BLaER1 treated with 17β-estradiol and CSF1 and Interleukin-3, amounts not matched to agents 10 nM and 100 nM (cell line): ENCODE measurements at regions not wholly inside any gene's neighbourhood (a gene's known extent, or its start where the extent isn't known, plus 50 kb on each side); places are given as distances from the start of the nearest gene placed in this dataset.
A peak's percentile ranks its signal among the peaks of the same experiment; 100 is the strongest.

Experiments
- H3K27ac ChIP-seq, 11 experiments: shearing (Covaris generic); formaldehyde crosslinking; 2 replicates each; pipeline ENCODE4 v1.8.1; 2022
- H3K27me3 ChIP-seq, 11 experiments: shearing (Covaris generic); formaldehyde crosslinking; 2 replicates each; pipeline ENCODE4 v1.8.1; 2022
- H3K36me3 ChIP-seq, 11 experiments: shearing (Covaris generic); formaldehyde crosslinking; 2 replicates each; pipeline ENCODE4 v1.8.1; 2022
- H3K4me1 ChIP-seq, 10 experiments: shearing (Covaris generic); formaldehyde crosslinking; 2 replicates each; pipeline ENCODE4 v1.8.1; 2022
- H3K4me2 ChIP-seq, 11 experiments: shearing (Covaris generic); formaldehyde crosslinking; 2 replicates each; pipeline ENCODE4 v1.8.1; 2022
- H3K4me3 ChIP-seq, 10 experiments: shearing (Covaris generic); formaldehyde crosslinking; 2 replicates each; pipeline ENCODE4 v1.8.1; 2022
- H3K9ac ChIP-seq, 11 experiments: shearing (Covaris generic); formaldehyde crosslinking; 2 replicates each; pipeline ENCODE4 v1.8.1; 2022
- H3K9me3 ChIP-seq, 11 experiments: shearing (Covaris generic); formaldehyde crosslinking; replicated peaks in 1 of 11; 2 replicates each; pipeline ENCODE4 v1.8.1; 2022
- H4K20me1 ChIP-seq, 11 experiments: shearing (Covaris generic); formaldehyde crosslinking; 2 replicates each; pipeline ENCODE4 v1.8.1; 2022
- Cebpa-rat ChIP-seq, 11 experiments: shearing (Covaris generic); IDR thresholded peaks; 2 replicates each; pipeline ENCODE4 v1.8.1; 2022

- TF ChIP-seq Cebpa-rat (IDR thresholded peaks at IDR 0.05): no peak
- H4K20me1 ChIP-seq: no peaks in the 10 kb centered on the region
- H3K4me3 ChIP-seq: no peak overlapping the region
- no peaks in the 10 kb centered on the region for H3K27me3 ChIP-seq
- no peaks in the 10 kb centered on the region for H3K9me3 ChIP-seq
- H3K36me3 ChIP-seq: no peaks in the 10 kb centered on the region
- no peak overlapping the region for H3K4me2 ChIP-seq
- H3K4me1 ChIP-seq: 0 out of 20 replicates have a peak, but pooled peaks cover 0 to 4% (median 0%) of the 10 kb centered on the region in 10 experiments
- H3K9ac ChIP-seq: no peak overlapping the region
- H3K27ac ChIP-seq: no peak overlapping the region
Observed at GRCh38 chr3:153089620-153090019, 72.4 kb upstream of the RAP2B start.

GRCh38 chr3:153090973-153091372, 71.1 kb upstream of the RAP2B start:
- Histone ChIP-seq H3K9ac (no peak overlapping the region), H3K27ac (no peak overlapping the region), H3K4me3 (no peak overlapping the region)

GRCh38 chr3:153093629-153094028, 68.4 kb upstream of the RAP2B start:
- Histone ChIP-seq H4K20me1 (no peaks in the 10 kb centered on the region), H3K4me2 (no peak overlapping the region), H3K9me3 (no peaks in the 10 kb centered on the region), H3K27me3 (no peaks in the 10 kb centered on the region), H3K9ac (no peak overlapping the region), H3K4me3 (no peak overlapping the region), H3K4me1 (0 out of 20 replicates have a peak, but pooled peaks cover 0 to 7% (median 0%) of the 10 kb centered on the region in 10 experiments), H3K36me3 (no peaks in the 10 kb centered on the region), H3K27ac (no peak overlapping the region)
- TF ChIP-seq Cebpa-rat (IDR thresholded peaks at IDR 0.05): no peak

More at GRCh38 chr3:153090973-153091372, 71.1 kb upstream of the RAP2B start:
- H3K36me3 ChIP-seq: no peaks in the 10 kb centered on the region
- H3K27me3 ChIP-seq: no peaks in the 10 kb centered on the region
- no peak overlapping the region for H3K4me2 ChIP-seq
- no peak for TF ChIP-seq Cebpa-rat (IDR thresholded peaks at IDR 0.05)
- no peaks in the 10 kb centered on the region for H3K9me3 ChIP-seq
- H3K4me1 ChIP-seq: 0 out of 20 replicates have a peak, but pooled peaks cover 0 to 7% (median 0%) of the 10 kb centered on the region in 10 experiments
- H4K20me1 ChIP-seq: no peaks in the 10 kb centered on the region

GRCh38 chr3:153094386-153094785, 67.6 kb upstream of the RAP2B start:
- H4K20me1 ChIP-seq: no peaks in the 10 kb centered on the region
- no peaks in the 10 kb centered on the region for H3K9me3 ChIP-seq
- H3K36me3 ChIP-seq: no peaks in the 10 kb centered on the region
- H3K4me1 ChIP-seq: 0 out of 20 replicates have a peak, but pooled peaks cover 0 to 7% (median 0%) of the 10 kb centered on the region in 10 experiments
- no peak overlapping the region for H3K4me3 ChIP-seq
- no peak overlapping the region for H3K27ac ChIP-seq
- no peak for TF ChIP-seq Cebpa-rat (IDR thresholded peaks at IDR 0.05)
- no peak overlapping the region for H3K4me2 ChIP-seq
- H3K27me3 ChIP-seq: no peaks in the 10 kb centered on the region
- no peak overlapping the region; a peak in 1 of 22 replicates for H3K9ac ChIP-seq

GRCh38 chr3:153095441-153095840, 66.6 kb upstream of the RAP2B start:
- no peak overlapping the region for H3K4me2 ChIP-seq
- H3K9ac ChIP-seq: no peak overlapping the region
- no peak overlapping the region for H3K4me3 ChIP-seq
- no peak overlapping the region for H3K27ac ChIP-seq
- no peaks in the 10 kb centered on the region for H4K20me1 ChIP-seq
- H3K27me3 ChIP-seq: no peaks in the 10 kb centered on the region
- no peaks in the 10 kb centered on the region for H3K36me3 ChIP-seq
- no peak for TF ChIP-seq Cebpa-rat (IDR thresholded peaks at IDR 0.05)
- no peaks in the 10 kb centered on the region for H3K9me3 ChIP-seq
- H3K4me1 ChIP-seq: 0 out of 20 replicates have a peak, but pooled peaks cover 0 to 7% (median 0%) of the 10 kb centered on the region in 10 experiments

- Histone ChIP-seq H3K36me3 (no peaks in the 10 kb centered on the region), H3K27ac (no peak overlapping the region), H3K4me2 (no peak overlapping the region), H3K4me3 (no peak overlapping the region), H3K4me1 (0 out of 20 replicates have a peak, but pooled peaks cover 0 to 7% (median 0%) of the 10 kb centered on the region in 10 experiments), H3K27me3 (no peaks in the 10 kb centered on the region), H4K20me1 (no peaks in the 10 kb centered on the region), H3K9me3 (no peaks in the 10 kb centered on the region), H3K9ac (no peak overlapping the region)
- no peak for TF ChIP-seq Cebpa-rat (IDR thresholded peaks at IDR 0.05)
Observed at GRCh38 chr3:153096731-153097131, 65.3 kb upstream of the RAP2B start.

GRCh38 chr3:153097213-153097612, 64.8 kb upstream of the RAP2B start:
- Histone ChIP-seq H3K27me3 (no peaks in the 10 kb centered on the region), H3K9me3 (no peaks in the 10 kb centered on the region), H3K27ac (no peak overlapping the region), H4K20me1 (no peaks in the 10 kb centered on the region), H3K4me2 (no peak overlapping the region), H3K36me3 (no peaks in the 10 kb centered on the region), H3K4me1 (0 out of 20 replicates have a peak, but pooled peaks cover 0 to 7% (median 0%) of the 10 kb centered on the region in 10 experiments), H3K4me3 (no peak overlapping the region), H3K9ac (no peak overlapping the region)
- no peak for TF ChIP-seq Cebpa-rat (IDR thresholded peaks at IDR 0.05)

GRCh38 chr3:153099131-153099530, 62.9 kb upstream of the RAP2B start:
- H3K4me3 ChIP-seq: no peak overlapping the region
- no peak for TF ChIP-seq Cebpa-rat (IDR thresholded peaks at IDR 0.05)
- H4K20me1 ChIP-seq: no peaks in the 10 kb centered on the region
- H3K27ac ChIP-seq: no peak overlapping the region
- no peaks in the 10 kb centered on the region for H3K36me3 ChIP-seq
- no peak overlapping the region for H3K9ac ChIP-seq
- no peaks in the 10 kb centered on the region for H3K27me3 ChIP-seq
- H3K4me1 ChIP-seq: peaks cover 0 to 16% (median 0%) of the 10 kb centered on the region in 10 experiments; a peak in 4 of 20 replicates
- H3K4me2 ChIP-seq: no peak overlapping the region
- no peaks in the 10 kb centered on the region for H3K9me3 ChIP-seq

- H3K36me3 ChIP-seq: no peaks in the 10 kb centered on the region
- no peak overlapping the region for H3K4me3 ChIP-seq
- no peak overlapping the region for H3K27ac ChIP-seq
- H4K20me1 ChIP-seq: no peaks in the 10 kb centered on the region
- TF ChIP-seq Cebpa-rat (IDR thresholded peaks at IDR 0.05): no peak
- H3K4me2 ChIP-seq: peak overlapping the region in 3 of 11 experiments; percentile 19 to 29 (median 23); a peak in 2 of 22 replicates
- no peak overlapping the region for H3K9ac ChIP-seq
- no peaks in the 10 kb centered on the region for H3K27me3 ChIP-seq
- H3K4me1 ChIP-seq: peaks cover 0 to 9% (median 0%) of the 10 kb centered on the region in 10 experiments; a peak in 4 of 20 replicates
- H3K9me3 ChIP-seq: no peaks in the 10 kb centered on the region
Observed at GRCh38 chr3:153103406-153103945, 58.5 kb upstream of the RAP2B start.

GRCh38 chr3:153110041-153110440, 52.0 kb upstream of the RAP2B start:
- Histone ChIP-seq H3K27ac (no peak overlapping the region), H3K4me2 (no peak overlapping the region), H3K4me1 (no peaks in the 10 kb centered on the region), H4K20me1 (no peaks in the 10 kb centered on the region), H3K4me3 (no peak overlapping the region), H3K9me3 (no peaks in the 10 kb centered on the region), H3K36me3 (no peaks in the 10 kb centered on the region), H3K9ac (no peak overlapping the region), H3K27me3 (no peaks in the 10 kb centered on the region)
- TF ChIP-seq Cebpa-rat (IDR thresholded peaks at IDR 0.05): no peak
